ENCODE measurements at regions not wholly inside any gene's neighbourhood (a gene's known extent, or its start where the extent isn't known, plus 50 kb on each side); places are given as distances from the start of the nearest gene placed in this dataset.
"Not testable (repeated sequence)": the region's sequence is repeated elsewhere in the genome, so short reads cannot be mapped to it uniquely, and the experiment has no call there.

GRCh38 chr12:17132336-17132735, 526.4 kb upstream of the LMO3 start:
- POLR2A ChIA-PET = no interaction called here
- no peak for DNase-seq (ENCODE audit: low read depth in 1 of 2, low spot score in 1 of 2)
- 66% methylated on average over 4 of the region's 4 CpGs for WGBS (ENCODE audit: missing lambda C conversion rate)
- no peak for TF ChIP-seq HEYL (CRISPR knock-in tag; IDR thresholded peaks at IDR 0.05)
- no peak for TF ChIP-seq CBX2 (IDR thresholded peaks at IDR 0.05; ENCODE audit: borderline replicate concordance, low read depth)
- TF ChIP-seq MAZ (IDR thresholded peaks at IDR 0.05; ENCODE audit: borderline replicate concordance, low read depth, low read length) = no peak
- TF ChIP-seq CBX8 (IDR thresholded peaks at IDR 0.05) = no peak
- no peaks in the 10 kb centered on the region for H3K4me1 ChIP-seq
- FAIRE-seq = no peak
- no peak overlapping the region for H3K4me3 ChIP-seq
- no peak for ATAC-seq
- H3K9me3 ChIP-seq = no peaks in the 10 kb centered on the region
- CTCF ChIA-PET = no interaction called here
- no peak overlapping the region for H3K4me2 ChIP-seq
- H3K27ac ChIP-seq = no peak overlapping the region

- H3K4me3 ChIP-seq; CTCF ChIA-PET; H3K4me2 ChIP-seq; H3K9me3 ChIP-seq; FAIRE-seq; H3K4me1 ChIP-seq; ATAC-seq; POLR2A ChIA-PET; H3K27ac ChIP-seq; DNase-seq (ENCODE audit: low read depth in 1 of 2, low spot score in 1 of 2): not testable (repeated sequence)
- WGBS (ENCODE audit: missing lambda C conversion rate) = 26% methylated on average over 3 of the region's 3 CpGs
Observed at GRCh38 chr12:17116538-17116937, 510.6 kb upstream of the LMO3 start.

GRCh38 chr12:17110316-17110715, 504.4 kb upstream of the LMO3 start:
- ATAC-seq (no peak), DNase-seq (ENCODE audit: low read depth in 1 of 2, low spot score in 1 of 2) (no peak), FAIRE-seq (no peak)
- Histone ChIP-seq H3K4me2 (no peak overlapping the region), H3K27ac (no peak overlapping the region), H3K4me1 (peaks cover 8% of the 10 kb centered on the region; the same call in 2 of the 3 replicates), H3K4me3 (no peak overlapping the region), H3K9me3 (no peaks in the 10 kb centered on the region)
- TF ChIP-seq HOXB13 (CRISPR knock-in tag; IDR thresholded peaks at IDR 0.05; ENCODE audit: low read depth) = no peak
- no peak for TF ChIP-seq FOXS1 (CRISPR knock-in tag; IDR thresholded peaks at IDR 0.05)
- TF ChIP-seq HDAC2 (IDR thresholded peaks at IDR 0.05) = no peak
- no peak for TF ChIP-seq POLR2A (IDR thresholded peaks at IDR 0.05; ENCODE audit: low read length)
- no peak for TF ChIP-seq ZSCAN20 (CRISPR knock-in tag; IDR thresholded peaks at IDR 0.05)
- no peak for TF ChIP-seq MYC (IDR thresholded peaks at IDR 0.05; ENCODE audit: borderline replicate concordance, low read length)
- TF ChIP-seq CHD2 (IDR thresholded peaks at IDR 0.05; ENCODE audit: low read length, partially characterized antibody) = no peak
- ChIA-PET POLR2A (no interaction called here), CTCF (no interaction called here)

GRCh38 chr12:17108877-17109541, 503.0 kb upstream of the LMO3 start:
- peak in 1 of 2 experiments; percentile 15 for DNase-seq (ENCODE audit: low read depth in 1 of 2, low spot score in 1 of 2)
- no peak for TF ChIP-seq RARB (CRISPR knock-in tag; IDR thresholded peaks at IDR 0.05)
- peak; percentile 75; the same call in 1 of the 2 replicates for TF ChIP-seq HOXB5 (CRISPR knock-in tag; IDR thresholded peaks at IDR 0.05)
- no peak for TF ChIP-seq HES2 (IDR thresholded peaks at IDR 0.05)
- no peak for TF ChIP-seq CEBPB (IDR thresholded peaks at IDR 0.05)
- TF ChIP-seq POLR2AphosphoS2 (conservative IDR thresholded peaks at IDR 0.05; ENCODE audit: low read length) = no peak
- WGBS (ENCODE audit: missing lambda C conversion rate) = 45% methylated on average over 3 of the region's 3 CpGs
- ATAC-seq = peak in 1 of 2 experiments; percentile 58; a peak in 3 of 6 replicates
- ChIA-PET CTCF (interaction anchor here (1.2 kb wide), 1 partner anchor 10 kb away, joined by 3 read pairs; no protein-coding TSS in a partner anchor), POLR2A (interaction anchor here (0.7 kb wide), 1 partner anchor 232 kb away, joined by 3 read pairs; no protein-coding TSS in a partner anchor)
- peaks cover 8% of the 10 kb centered on the region; the same call in 2 of the 3 replicates for H3K4me1 ChIP-seq
- H3K4me3 ChIP-seq = no peak overlapping the region
- peak; percentile 39 for FAIRE-seq
- H3K27ac ChIP-seq = no peak overlapping the region
- H3K9me3 ChIP-seq = no peaks in the 10 kb centered on the region
- H3K4me2 ChIP-seq = peak overlapping the region; percentile 34

GRCh38 chr12:17104801-17105200, 498.8 kb upstream of the LMO3 start:
- H3K4me2 ChIP-seq = no peak overlapping the region
- WGBS (ENCODE audit: missing lambda C conversion rate) = 55% methylated on average over 2 of the region's 2 CpGs
- no peak for TF ChIP-seq HES2 (IDR thresholded peaks at IDR 0.05)
- no peak overlapping the region for H3K4me3 ChIP-seq
- peaks cover 10% of the 10 kb centered on the region; the same call in 1 of the 3 replicates for H3K9me3 ChIP-seq
- FAIRE-seq (no peak), ATAC-seq (no peak), DNase-seq (ENCODE audit: low read depth in 1 of 2, low spot score in 1 of 2) (no peak)
- no peak overlapping the region for H3K27ac ChIP-seq
- POLR2A ChIA-PET = no interaction called here
- H3K4me1 ChIP-seq = peaks cover 8% of the 10 kb centered on the region; the same call in 2 of the 3 replicates
- CTCF ChIA-PET = no interaction called here
